Skeletal muscle satellite cell (primary cell): ENCODE measurements at regions not wholly inside any gene's neighbourhood (a gene's known extent, or its start where the extent isn't known, plus 50 kb on each side); places are given as distances from the start of the nearest gene placed in this dataset.

ENCODE experiments used
- H3K27me3 ChIP-seq: 2 replicates; pipeline ENCODE4 v1.7.0; 2013; ENCODE audit warnings: low read length; ENCODE audit not compliant: control insufficient read depth, insufficient read depth
- H3K36me3 ChIP-seq: 2 replicates; pipeline ENCODE4 v1.7.0; 2013; ENCODE audit warnings: mild to moderate bottlenecking, control low read depth, low read length; ENCODE audit not compliant: insufficient read depth
- H3K4me1 ChIP-seq: 2 replicates; pipeline ENCODE4 v1.7.0; 2013; ENCODE audit warnings: low read length; ENCODE audit not compliant: control insufficient read depth, insufficient read depth
- H3K4me2 ChIP-seq: 2 replicates; pipeline ENCODE4 v1.7.0; 2013; ENCODE audit warnings: mild to moderate bottlenecking, low read length
- H3K4me3 ChIP-seq: 2 replicates; pipeline ENCODE4 v1.7.0; 2013; ENCODE audit warnings: low read length
- H3K9ac ChIP-seq: 2 replicates; pipeline ENCODE4 v1.7.0; 2013; ENCODE audit warnings: mild to moderate bottlenecking, low read depth, low read length, moderate library complexity
- H3K9me3 ChIP-seq: replicated peaks from 2 replicates; pipeline ENCODE4 v1.7.0; 2013; ENCODE audit warnings: mild to moderate bottlenecking, control low read depth, low read length

DNA sequence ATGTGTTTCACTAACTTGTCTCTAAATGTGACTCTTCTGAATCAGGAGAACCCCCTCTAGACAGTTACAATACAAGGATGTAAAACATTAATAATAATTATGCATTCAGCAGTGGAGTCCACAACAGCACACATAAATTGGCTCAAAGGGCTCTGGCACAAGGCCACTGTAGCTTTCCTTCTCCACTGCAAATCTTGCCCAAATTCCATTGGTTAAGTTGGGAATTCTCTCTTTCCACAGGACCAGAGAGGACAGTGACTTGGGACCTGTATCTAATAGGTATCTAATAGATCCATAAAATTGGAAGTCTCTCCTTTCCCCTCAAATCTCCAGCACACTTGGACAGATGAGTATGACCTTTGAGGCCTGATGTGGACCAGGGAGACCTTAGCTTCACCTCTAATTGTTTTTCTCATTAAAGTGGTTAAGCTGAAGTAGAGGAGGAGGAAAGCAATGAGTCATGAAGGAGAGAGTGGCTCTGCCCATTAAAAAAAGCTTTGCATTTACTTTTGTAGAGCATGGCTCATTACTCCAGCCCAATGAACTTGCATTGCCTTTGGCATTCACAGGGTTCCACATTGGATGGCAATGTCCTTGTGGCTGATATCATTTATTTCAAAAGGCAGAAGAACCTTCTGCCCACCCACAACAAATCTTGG lies 72.3 kb upstream of the SH3RF1 start:
- no peak overlapping the region for H3K9ac ChIP-seq

DNA sequence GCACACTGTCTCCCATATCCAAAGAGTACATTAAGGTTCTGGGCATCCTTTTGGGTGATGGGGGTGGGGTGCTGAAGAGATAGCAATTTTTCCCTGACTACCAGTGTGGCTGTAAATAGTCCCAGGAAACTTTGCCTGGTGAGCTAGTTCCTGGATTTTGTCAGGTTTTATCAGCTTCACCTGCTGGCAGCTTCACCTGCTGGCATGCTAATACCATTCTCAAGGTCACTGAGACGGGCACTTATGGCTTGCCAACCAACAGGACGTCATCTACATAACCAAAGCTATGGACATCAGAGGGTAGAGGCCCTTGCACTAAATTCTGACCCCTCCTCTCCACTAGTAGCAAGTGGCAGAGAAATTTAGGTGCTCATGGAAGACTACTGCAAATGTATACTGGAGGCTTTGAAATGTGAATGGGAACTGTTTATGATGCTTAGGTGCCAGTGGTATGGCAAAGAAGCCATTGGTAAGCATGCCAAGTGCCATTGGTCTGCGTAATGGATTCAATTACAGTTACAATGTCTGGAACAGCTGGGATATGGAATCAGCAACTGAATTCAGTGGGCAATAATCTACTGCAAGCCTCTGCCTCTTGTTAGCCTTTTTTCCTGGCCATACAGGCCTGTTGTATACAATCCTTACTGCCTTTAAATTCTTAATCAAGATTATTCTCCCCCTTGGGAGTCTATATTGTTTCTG lies 71.6 kb upstream of the SH3RF1 start:
- Histone ChIP-seq H3K36me3 (no peaks in the 10 kb centered on the region), H3K27me3 (no peaks in the 10 kb centered on the region), H3K9me3 (no peaks in the 10 kb centered on the region), H3K4me2 (no peak overlapping the region), H3K4me1 (peaks cover 52% of the 10 kb centered on the region), H3K4me3 (no peak overlapping the region), H3K9ac (no peak overlapping the region)

More for the DNA sequence above, 72.3 kb upstream of the SH3RF1 start:
- peaks cover 45% of the 10 kb centered on the region for H3K4me1 ChIP-seq
- no peak overlapping the region for H3K4me2 ChIP-seq
- H3K4me3 ChIP-seq = no peak overlapping the region
- H3K36me3 ChIP-seq = no peaks in the 10 kb centered on the region
- H3K27me3 ChIP-seq = no peaks in the 10 kb centered on the region
- H3K9me3 ChIP-seq = no peaks in the 10 kb centered on the region

GRCh38 chr4:169341490-169341889 lies 70.7 kb upstream of the SH3RF1 start:
- H3K9ac ChIP-seq = no peak overlapping the region
- H3K4me1 ChIP-seq = peaks cover 54% of the 10 kb centered on the region
- no peak overlapping the region for H3K4me3 ChIP-seq
- H3K4me2 ChIP-seq = no peak overlapping the region
- no peaks in the 10 kb centered on the region for H3K36me3 ChIP-seq
- H3K27me3 ChIP-seq = no peaks in the 10 kb centered on the region
- H3K9me3 ChIP-seq = no peaks in the 10 kb centered on the region

- Histone ChIP-seq H3K4me3 (no peak overlapping the region), H3K9ac (no peak overlapping the region), H3K27me3 (no peaks in the 10 kb centered on the region), H3K4me2 (no peak overlapping the region), H3K4me1 (peaks cover 50% of the 10 kb centered on the region), H3K36me3 (no peaks in the 10 kb centered on the region), H3K9me3 (no peaks in the 10 kb centered on the region)
Measured at GRCh38 chr4:169340834-169341233, 70.1 kb upstream of the SH3RF1 start.

GRCh38 chr4:169338241-169338640 lies 67.5 kb upstream of the SH3RF1 start:
- Histone ChIP-seq H3K9me3 (no peaks in the 10 kb centered on the region), H3K27me3 (no peaks in the 10 kb centered on the region), H3K36me3 (no peaks in the 10 kb centered on the region), H3K4me3 (no peak overlapping the region), H3K4me2 (peak overlapping the region; percentile 30), H3K9ac (peak overlapping the region; percentile 31), H3K4me1 (peaks cover 48% of the 10 kb centered on the region)

GRCh38 chr4:169337510-169337909 lies 66.8 kb upstream of the SH3RF1 start:
- no peaks in the 10 kb centered on the region for H3K27me3 ChIP-seq
- peak overlapping the region; percentile 31 for H3K9ac ChIP-seq
- peak overlapping the region; percentile 30 for H3K4me2 ChIP-seq
- H3K36me3 ChIP-seq = no peaks in the 10 kb centered on the region
- H3K4me1 ChIP-seq = peaks cover 41% of the 10 kb centered on the region
- no peaks in the 10 kb centered on the region for H3K9me3 ChIP-seq
- no peak overlapping the region for H3K4me3 ChIP-seq

DNA sequence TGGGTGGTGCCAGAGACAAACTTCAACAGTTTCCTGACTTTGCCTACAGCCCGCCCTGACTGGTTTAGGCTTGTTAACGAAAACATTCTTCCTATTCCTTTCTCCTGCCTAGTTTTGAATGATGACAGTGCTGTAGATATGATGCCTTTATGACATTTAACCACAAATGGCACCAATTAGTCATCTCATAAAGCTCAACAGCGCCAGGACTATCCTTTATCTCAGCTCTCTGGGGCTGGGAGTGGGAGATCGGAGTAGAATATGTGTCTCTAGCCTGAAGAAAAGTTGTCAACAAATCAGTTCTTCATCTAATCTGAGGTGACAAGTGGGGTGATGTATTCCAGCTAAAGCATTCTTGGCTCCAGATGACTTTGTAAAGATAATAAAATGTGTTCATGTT lies 64.6 kb upstream of the SH3RF1 start:
- Histone ChIP-seq H3K9me3 (no peaks in the 10 kb centered on the region), H3K4me3 (no peak overlapping the region)

DNA sequence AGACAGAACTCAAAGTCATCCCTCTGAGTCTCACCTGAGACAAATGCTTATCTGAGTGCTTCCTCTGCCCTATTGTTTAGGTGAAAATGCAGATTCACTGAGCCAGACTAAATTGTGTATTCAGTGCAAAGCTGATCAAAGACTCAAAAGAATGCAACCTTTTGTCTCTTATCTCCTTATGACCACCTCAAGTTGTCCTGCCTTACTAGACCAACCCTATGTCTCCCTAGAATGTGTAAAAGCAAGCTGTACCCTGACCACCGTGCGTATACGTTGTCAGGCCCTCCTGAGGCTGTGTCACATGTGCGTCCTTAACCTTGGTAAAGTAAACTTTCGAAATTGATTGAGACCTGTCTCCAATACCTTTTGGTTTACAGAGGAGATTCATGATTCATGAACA lies 63.6 kb upstream of the SH3RF1 start:
- no peaks in the 10 kb centered on the region for H3K36me3 ChIP-seq

More for the DNA sequence above, 64.6 kb upstream of the SH3RF1 start:
- H3K36me3 ChIP-seq = no peaks in the 10 kb centered on the region
- H3K4me2 ChIP-seq = no peak overlapping the region
- H3K9ac ChIP-seq = peak overlapping the region; percentile 53
- no peaks in the 10 kb centered on the region for H3K27me3 ChIP-seq
- H3K4me1 ChIP-seq = peaks cover 26% of the 10 kb centered on the region

DNA sequence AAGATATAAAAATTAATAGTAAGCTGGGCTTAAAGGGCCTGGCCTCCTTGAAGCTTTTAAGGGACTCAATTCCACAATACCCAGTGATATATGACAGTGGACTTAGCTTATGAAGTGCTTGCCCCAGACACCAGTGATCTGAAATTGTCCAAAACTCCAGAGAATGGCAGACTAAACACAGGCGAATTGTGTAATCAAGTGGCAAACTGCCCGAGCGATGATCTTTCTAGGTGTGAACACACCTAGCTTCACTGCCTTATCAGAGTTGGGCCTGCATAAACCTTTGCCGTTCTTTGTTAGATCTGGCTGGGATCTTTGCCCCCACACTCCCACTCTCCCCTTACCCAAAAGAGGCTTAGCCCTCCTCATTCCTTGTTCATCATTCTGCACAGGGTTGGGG lies 62.5 kb upstream of the SH3RF1 start:
- Histone ChIP-seq H3K27me3 (no peaks in the 10 kb centered on the region), H3K4me3 (no peak overlapping the region), H3K36me3 (no peaks in the 10 kb centered on the region), H3K9ac (no peak overlapping the region), H3K4me1 (peaks cover 24% of the 10 kb centered on the region), H3K9me3 (no peaks in the 10 kb centered on the region), H3K4me2 (no peak overlapping the region)

More for the DNA sequence above, 63.6 kb upstream of the SH3RF1 start:
- no peaks in the 10 kb centered on the region for H3K9me3 ChIP-seq
- no peaks in the 10 kb centered on the region for H3K27me3 ChIP-seq
- no peak overlapping the region for H3K4me3 ChIP-seq
- peaks cover 26% of the 10 kb centered on the region for H3K4me1 ChIP-seq
- H3K4me2 ChIP-seq = no peak overlapping the region
- H3K9ac ChIP-seq = no peak overlapping the region

DNA sequence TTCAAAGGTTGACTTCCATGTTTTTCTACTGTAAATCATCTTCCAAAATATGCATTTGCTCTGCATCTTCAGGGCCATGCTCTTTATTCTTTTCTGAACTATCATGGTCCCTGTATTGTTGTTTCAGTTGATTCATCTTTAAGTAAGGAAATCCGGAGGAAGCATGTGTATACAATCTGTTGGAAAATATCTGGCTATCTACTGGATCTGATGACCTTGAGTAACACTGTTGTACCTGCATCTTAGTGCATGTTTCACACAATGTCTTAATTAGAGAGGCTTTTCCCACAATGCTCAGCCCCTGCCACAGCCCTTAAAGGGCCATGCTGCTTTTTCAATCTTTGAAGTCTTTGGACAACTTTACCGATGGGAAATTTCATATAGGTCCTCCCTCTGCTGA lies 61.8 kb upstream of the SH3RF1 start:
- Histone ChIP-seq H3K36me3 (no peaks in the 10 kb centered on the region), H3K4me2 (no peak overlapping the region), H3K9me3 (no peaks in the 10 kb centered on the region), H3K27me3 (no peaks in the 10 kb centered on the region), H3K4me3 (no peak overlapping the region), H3K9ac (no peak overlapping the region), H3K4me1 (peaks cover 18% of the 10 kb centered on the region)

DNA sequence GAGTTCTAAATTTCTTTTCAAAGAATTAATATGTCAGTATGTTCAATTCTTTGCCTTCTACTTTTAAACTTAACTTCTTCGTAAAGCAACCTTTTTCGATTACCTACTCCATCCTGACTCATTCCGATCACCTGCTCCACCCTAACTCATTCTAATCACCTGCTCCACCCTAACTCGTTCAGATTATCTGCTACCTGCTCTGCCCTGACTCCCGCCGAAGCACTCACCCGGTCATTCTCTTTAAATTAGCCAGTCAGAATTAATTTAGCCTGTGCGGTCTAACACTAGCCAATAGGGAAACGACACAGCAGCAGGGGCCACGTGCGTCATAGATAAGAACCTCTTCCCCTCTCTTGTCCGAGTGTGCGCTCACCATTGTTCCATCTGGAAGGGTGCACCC lies 60.1 kb upstream of the SH3RF1 start:
- H3K27me3 ChIP-seq = no peaks in the 10 kb centered on the region
- H3K4me2 ChIP-seq = no peak overlapping the region
- H3K36me3 ChIP-seq = no peaks in the 10 kb centered on the region
- no peaks in the 10 kb centered on the region for H3K9me3 ChIP-seq
- H3K4me1 ChIP-seq = peaks cover 12% of the 10 kb centered on the region
- H3K9ac ChIP-seq = no peak overlapping the region
- no peak overlapping the region for H3K4me3 ChIP-seq

DNA sequence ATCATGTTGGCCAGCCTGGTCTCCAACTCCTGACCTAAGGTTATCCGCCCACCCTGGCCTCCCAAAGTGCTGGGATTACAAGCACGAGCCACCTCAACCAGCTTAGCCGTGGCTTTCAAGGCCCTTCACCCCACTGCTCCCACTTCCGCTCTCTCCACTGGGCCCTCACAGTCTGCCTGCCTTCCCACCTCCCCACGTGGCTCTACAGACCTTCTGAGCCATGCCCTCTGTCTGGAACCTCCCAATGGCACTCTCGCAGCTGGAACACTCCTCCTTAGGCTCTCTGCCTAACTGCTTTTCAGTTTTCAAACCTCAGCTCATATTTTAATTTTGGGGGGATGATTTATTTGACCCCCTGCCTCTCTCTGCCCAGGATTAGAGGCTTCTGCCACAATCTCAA lies 59.3 kb upstream of the SH3RF1 start:
- Histone ChIP-seq H3K4me3 (no peak overlapping the region), H3K36me3 (no peaks in the 10 kb centered on the region), H3K9me3 (no peaks in the 10 kb centered on the region), H3K9ac (no peak overlapping the region), H3K27me3 (no peaks in the 10 kb centered on the region), H3K4me2 (no peak overlapping the region), H3K4me1 (peaks cover 5% of the 10 kb centered on the region)
